HG03469 (cell line): ENCODE measurements at regions not wholly inside any gene's neighbourhood (a gene's known extent, or its start where the extent isn't known, plus 50 kb on each side); places are given as distances from the start of the nearest gene placed in this dataset.

Source experiments
- ATAC-seq: cut with Tn5 transposase; IDR thresholded peaks from one replicate; pipeline ENCODE4 v1.9.1; 2021; ENCODE audit warnings: mild to moderate bottlenecking, moderate library complexity, moderate number of reproducible peaks; ENCODE audit not compliant: unreplicated experiment

GRCh38 chr1:79457562-79458224, 451.2 kb upstream of the ADGRL4 start:
- ATAC-seq = no peak

- no peak for ATAC-seq
These were observed 441.9 kb upstream of the ADGRL4 start for GRCh38 chr1:79448426-79448825.

- ATAC-seq = no peak
These were observed 434.7 kb upstream of the ADGRL4 start for GRCh38 chr1:79441238-79441637.

DNA sequence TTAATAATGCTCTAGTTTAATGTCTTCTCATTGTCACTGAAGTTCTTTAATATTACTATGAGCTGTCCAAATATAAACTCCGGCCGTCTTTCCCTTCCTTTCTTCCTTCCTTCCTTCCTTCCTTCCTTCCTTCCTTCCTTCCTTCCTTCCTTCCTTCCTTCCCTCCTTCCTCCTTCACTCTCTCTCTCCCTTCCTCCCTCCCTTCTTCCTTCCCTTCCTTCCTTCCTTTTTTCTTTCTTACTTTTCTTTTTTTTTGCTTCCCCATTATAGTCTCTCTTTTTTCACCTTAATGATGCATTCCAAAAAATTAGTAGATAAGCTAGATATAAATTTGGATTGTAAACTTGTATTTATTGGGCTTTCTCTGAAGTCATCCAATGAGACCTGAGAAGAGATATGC, 431.0 kb upstream of the ADGRL4 start:
- ATAC-seq = no peak

DNA sequence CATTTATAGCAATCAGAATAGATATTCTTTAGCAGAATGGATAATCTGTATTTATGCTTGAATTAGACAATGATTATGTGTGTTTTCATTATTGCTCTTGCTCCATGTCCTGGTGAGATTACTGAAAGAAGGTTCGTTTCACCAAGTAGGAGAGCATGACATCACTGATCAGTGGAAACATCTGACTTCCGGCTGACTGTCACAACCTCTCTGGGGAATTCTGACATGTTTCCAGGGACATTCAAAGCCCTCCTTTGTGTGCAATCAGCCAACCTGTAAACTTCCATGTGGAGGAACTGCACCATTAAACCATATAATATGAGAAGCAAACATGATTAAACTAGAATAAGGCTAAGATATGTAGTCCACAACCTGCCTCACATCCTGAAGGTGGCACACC, 424.8 kb upstream of the ADGRL4 start:
- no peak for ATAC-seq

GRCh38 chr1:79430437-79430836, 423.9 kb upstream of the ADGRL4 start:
- no peak for ATAC-seq

- no peak for ATAC-seq
These were observed 416.2 kb upstream of the ADGRL4 start for GRCh38 chr1:79422726-79423125.

GRCh38 chr1:79398501-79398900, 392.0 kb upstream of the ADGRL4 start:
- ATAC-seq = no peak

DNA sequence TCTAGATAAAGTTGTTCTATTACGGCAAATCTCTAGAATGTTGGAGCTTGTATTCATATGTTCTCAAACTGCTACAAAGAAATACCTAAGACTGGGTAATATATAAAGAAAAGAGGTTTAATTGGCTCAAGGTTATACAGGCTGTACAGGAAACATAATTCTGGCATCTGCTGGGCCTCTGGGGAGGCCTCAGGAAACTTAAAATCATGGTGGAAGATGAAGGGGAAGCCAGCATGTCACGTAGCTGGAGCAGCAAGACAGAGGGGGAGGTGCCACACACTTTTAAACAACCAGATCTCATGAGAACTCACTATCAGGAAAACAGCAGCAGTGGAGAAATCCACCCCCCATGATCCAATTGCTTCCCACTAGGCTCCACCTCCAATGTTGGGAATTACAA, 390.4 kb upstream of the ADGRL4 start:
- ATAC-seq = no peak

- ATAC-seq = no peak
These were observed 382.3 kb upstream of the ADGRL4 start for GRCh38 chr1:79388694-79389361.

GRCh38 chr1:79386730-79387129, 380.2 kb upstream of the ADGRL4 start:
- no peak for ATAC-seq

GRCh38 chr1:79380078-79380477, 373.5 kb upstream of the ADGRL4 start:
- no peak for ATAC-seq

DNA sequence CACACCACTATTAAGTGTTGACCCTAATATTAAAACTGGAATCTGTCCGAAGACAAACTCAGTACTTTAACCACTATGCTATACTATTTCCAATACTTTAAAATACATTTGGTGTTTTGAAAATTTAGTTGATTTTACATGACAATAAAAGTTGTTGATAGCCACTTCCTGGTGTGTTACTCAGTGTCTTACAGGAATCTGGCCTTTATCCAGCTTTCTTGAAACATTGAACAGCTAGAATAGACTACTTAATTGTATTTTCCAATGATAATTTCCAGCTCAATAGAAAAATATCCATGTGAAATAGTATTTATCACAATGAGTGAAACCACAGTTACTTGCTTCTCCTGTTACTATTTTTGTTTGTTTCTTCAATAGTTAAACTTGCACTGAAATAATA, 369.6 kb upstream of the ADGRL4 start:
- no peak for ATAC-seq

- no peak for ATAC-seq
These were observed 368.8 kb upstream of the ADGRL4 start for GRCh38 chr1:79375352-79375751.

- ATAC-seq = no peak
These were observed 367.9 kb upstream of the ADGRL4 start for GRCh38 chr1:79374397-79374796.

DNA sequence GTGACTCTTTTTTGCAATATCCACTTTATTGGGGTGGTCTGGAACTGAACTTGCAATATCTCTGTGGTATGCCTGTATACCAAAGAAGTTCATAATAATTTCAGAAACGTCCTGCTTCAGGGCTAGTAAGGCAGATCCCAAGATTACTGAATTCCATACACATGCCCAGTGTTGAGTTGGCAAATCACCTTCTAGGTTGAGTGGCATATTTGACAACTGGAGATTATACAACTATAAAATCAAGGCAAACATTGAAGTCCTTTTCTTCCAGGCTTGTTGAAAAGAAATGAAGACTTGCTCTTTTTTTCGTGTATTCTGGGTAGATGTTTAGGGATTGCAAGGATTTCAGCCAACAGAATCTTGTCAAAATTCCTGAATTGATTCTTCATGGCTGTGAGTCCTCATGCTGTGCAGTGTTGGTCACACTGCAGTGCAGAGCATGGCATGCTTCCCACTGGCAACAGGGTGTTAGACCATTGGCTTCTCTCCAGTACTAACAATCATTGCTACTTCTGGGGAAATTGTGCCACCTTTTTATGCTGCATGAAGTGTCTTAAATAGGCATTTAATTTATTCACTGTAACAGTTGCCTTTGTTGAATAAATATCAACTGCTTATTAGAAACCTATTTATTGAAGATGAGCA, 367.1 kb upstream of the ADGRL4 start:
- no peak for ATAC-seq

DNA sequence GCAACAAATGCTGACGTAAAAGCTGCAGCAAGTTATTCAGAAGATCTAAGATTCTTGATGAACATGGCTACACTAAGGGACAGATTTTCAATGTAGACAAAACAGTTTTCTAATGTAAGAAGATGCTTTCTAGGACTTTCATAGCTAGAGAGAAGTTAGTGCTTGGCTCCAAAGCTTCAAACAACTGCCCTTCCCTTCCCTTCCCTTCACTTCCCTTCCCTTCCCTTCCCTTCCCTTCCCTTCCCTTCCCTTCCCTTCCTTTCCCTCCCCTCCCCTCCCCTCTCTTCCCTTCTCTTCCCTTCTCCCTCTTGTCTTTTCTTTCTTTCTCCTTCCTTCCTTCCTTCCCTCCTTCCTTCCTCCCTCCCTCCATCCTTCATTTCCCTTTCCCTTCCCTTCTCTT, 365.3 kb upstream of the ADGRL4 start:
- no peak for ATAC-seq

GRCh38 chr1:79369091-79369490, 362.6 kb upstream of the ADGRL4 start:
- no peak for ATAC-seq

GRCh38 chr1:79364896-79365295, 358.4 kb upstream of the ADGRL4 start:
- no peak for ATAC-seq

DNA sequence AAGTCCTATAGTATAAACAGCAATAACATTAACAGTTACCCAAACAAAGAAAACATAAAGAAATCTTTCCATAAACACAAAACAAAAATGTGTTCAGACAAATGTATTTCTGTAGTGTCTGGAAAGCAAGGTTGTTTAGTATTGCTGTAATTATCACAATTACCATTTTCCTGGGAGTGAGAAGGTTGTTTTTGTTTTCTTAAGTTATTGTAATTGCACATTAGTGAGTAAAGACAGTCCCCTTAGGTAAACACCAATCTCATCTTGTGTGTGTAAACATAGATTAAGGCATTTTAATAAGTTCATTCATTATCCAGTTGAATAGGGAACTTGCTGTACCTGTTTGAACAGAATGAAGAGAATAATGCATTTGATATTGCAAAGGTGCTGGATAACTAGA, 356.9 kb upstream of the ADGRL4 start:
- ATAC-seq = no peak

GRCh38 chr1:79362470-79362869, 355.9 kb upstream of the ADGRL4 start:
- no peak for ATAC-seq

DNA sequence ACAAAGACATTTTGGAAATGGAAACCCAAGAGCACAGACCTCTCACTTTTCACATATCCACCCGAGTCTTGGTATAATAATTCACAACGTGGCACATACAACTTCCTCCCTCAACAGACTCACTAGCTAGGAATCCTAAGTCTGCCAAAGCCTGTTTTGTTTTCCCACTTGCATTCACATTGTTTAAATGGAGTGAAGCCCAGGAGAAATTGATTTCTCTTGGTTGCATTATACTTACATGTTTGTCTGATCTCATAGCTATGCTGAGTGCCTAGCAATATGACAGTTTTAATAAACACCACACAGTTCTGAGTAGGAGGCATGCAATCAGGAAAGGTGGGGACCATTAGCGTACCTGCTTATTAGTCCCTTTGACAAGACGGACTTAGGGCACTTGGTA, 348.6 kb upstream of the ADGRL4 start:
- ATAC-seq = no peak
